Raji (cell line): ENCODE measurements at regions not wholly inside any gene's neighbourhood (a gene's known extent, or its start where the extent isn't known, plus 50 kb on each side); places are given as distances from the start of the nearest gene placed in this dataset.

ENCODE experiments used
- POLR2A ChIP-seq: IDR thresholded peaks from 2 replicates; pipeline ENCODE4 v1.6.1; 2011; ENCODE audit warnings: low read depth, low read length, control low read depth; ENCODE audit not compliant: insufficient read depth

- TF ChIP-seq POLR2A = no peak
Measured at GRCh38 chr12:123100882-123101281, 50.0 kb downstream of the PITPNM2 start.

GRCh38 chr12:123100450-123100849 lies 50.4 kb downstream of the PITPNM2 start:
- TF ChIP-seq POLR2A = no peak

GRCh38 chr12:123099560-123100192 lies 51.2 kb downstream of the PITPNM2 start:
- no peak for TF ChIP-seq POLR2A

- no peak for TF ChIP-seq POLR2A
Measured at GRCh38 chr12:123098780-123099179, 52.1 kb downstream of the PITPNM2 start.

GRCh38 chr12:123097561-123098084 lies 53.3 kb downstream of the PITPNM2 start:
- TF ChIP-seq POLR2A = no peak

- no peak for TF ChIP-seq POLR2A
Measured at GRCh38 chr12:123096741-123097140, 54.1 kb downstream of the PITPNM2 start.

GRCh38 chr12:123096182-123096581 lies 54.7 kb downstream of the PITPNM2 start:
- no peak for TF ChIP-seq POLR2A

GRCh38 chr12:123095078-123095881 lies 55.6 kb downstream of the PITPNM2 start:
- TF ChIP-seq POLR2A = no peak

- TF ChIP-seq POLR2A = no peak
Measured at GRCh38 chr12:123094349-123095077, 56.4 kb downstream of the PITPNM2 start.

- no peak for TF ChIP-seq POLR2A
Measured at GRCh38 chr12:123092866-123093265, 58.0 kb downstream of the PITPNM2 start.

- TF ChIP-seq POLR2A = no peak
Measured at GRCh38 chr12:123091230-123092150, 59.4 kb downstream of the PITPNM2 start.

- no peak for TF ChIP-seq POLR2A
Measured at GRCh38 chr12:123089631-123090353, 61.1 kb downstream of the PITPNM2 start.

- TF ChIP-seq POLR2A = no peak
Measured at GRCh38 chr12:123089140-123089539, 61.8 kb downstream of the PITPNM2 start.
